K562 (cell line): ENCODE measurements at regions not wholly inside any gene's neighbourhood (a gene's known extent, or its start where the extent isn't known, plus 50 kb on each side); places are given as distances from the start of the nearest gene placed in this dataset.

Experiments
- ATF4 ChIP-seq: fragments of 450-650 bp; formaldehyde crosslinking; IDR thresholded peaks from 2 replicates; pipeline ENCODE4 v1.4.0; 2022; ENCODE audit warnings: mild to moderate bottlenecking, moderate library complexity
- CEBPG ChIP-seq, 3 experiments: fragments of 200-800 bp in 1 of 3; sonication (Bioruptor generic) in 1 of 3; sonication (generic) in 1 of 3; formaldehyde crosslinking in 1 of 3; IDR thresholded peaks in 2 of 3; conservative IDR thresholded peaks in 1 of 3; 2 replicates each; pipeline versions ENCODE4 v1.6.1 to v1.8.0; 2016 to 2022; ENCODE audit warnings: missing compliant biosample characterization in 2 of 3, missing genetic modification characterization in 2 of 3, mild to moderate bottlenecking in 1 of 3, missing genetic modification reagents in 1 of 3
- E2F6 ChIP-seq, 2 experiments: IDR thresholded peaks; 2 replicates each; pipeline ENCODE4 v1.6.1; 2011; ENCODE audit warnings: borderline replicate concordance in 1 of 2, control low read depth in 1 of 2, low read depth in 1 of 2, low read length in 1 of 2, mild to moderate bottlenecking in 1 of 2, mixed read lengths in 1 of 2, moderate library complexity in 1 of 2; ENCODE audit not compliant: insufficient read depth in 1 of 2, insufficient read length in 1 of 2, poor library complexity in 1 of 2, severe bottlenecking in 1 of 2; ENCODE audit errors: extremely low read depth in 1 of 2
- ELF2 ChIP-seq: fragments of 250-450 bp; sonication (Bioruptor Pico); IDR thresholded peaks from 2 replicates; pipeline ENCODE4 v1.5.0; 2021; ENCODE audit warnings: mild to moderate bottlenecking
- GTF2F1 ChIP-seq: IDR thresholded peaks from 2 replicates; pipeline ENCODE4 v1.6.1; 2011; ENCODE audit warnings: low read depth, low read length, improper control_type of control experiment
- KLF13 ChIP-seq: fragments of 450-650 bp; IDR thresholded peaks from 2 replicates; pipeline ENCODE4 v1.6.1; 2016; ENCODE audit warnings: missing genetic modification characterization, low read depth, mild to moderate bottlenecking, missing compliant biosample characterization, moderate library complexity, borderline replicate concordance
- NFIX ChIP-seq: fragments of 250-450 bp; sonication (Bioruptor Pico); IDR thresholded peaks from 2 replicates; pipeline ENCODE4 v1.4.0; 2020; ENCODE audit warnings: low read depth, mild to moderate bottlenecking, moderate library complexity
- NR1H2 ChIP-seq: sonication (generic); formaldehyde crosslinking; IDR thresholded peaks from 2 replicates; pipeline ENCODE4 v1.4.0; 2020; ENCODE audit warnings: mild to moderate bottlenecking, missing genetic modification reagents
- PTRF ChIP-seq: fragments of 450-650 bp; IDR thresholded peaks from 2 replicates; pipeline ENCODE4 v1.6.1; 2016; ENCODE audit warnings: mild to moderate bottlenecking, missing genetic modification characterization, missing compliant biosample characterization
- RBM22 ChIP-seq: fragments of 200-400 bp; formaldehyde crosslinking; IDR thresholded peaks from 2 replicates; pipeline ENCODE4 v1.6.1; 2018; ENCODE audit warnings: low read length, low read depth; ENCODE audit not compliant: poor library complexity, severe bottlenecking
- ZBTB17 ChIP-seq: fragments of 450-650 bp; formaldehyde crosslinking; IDR thresholded peaks from 2 replicates; pipeline ENCODE4 v1.4.0; 2020; ENCODE audit warnings: mild to moderate bottlenecking
- ZFX ChIP-seq: sonication (generic); formaldehyde crosslinking; IDR thresholded peaks from 2 replicates; pipeline ENCODE4 v1.8.0; 2022; ENCODE audit warnings: mild to moderate bottlenecking, missing genetic modification reagents, moderate library complexity
- ZKSCAN1 ChIP-seq: fragments of 150-350 bp; IDR thresholded peaks from 2 replicates; pipeline ENCODE4 v1.6.1; 2016; ENCODE audit warnings: low read depth, low read length
- ZNF507 ChIP-seq: conservative IDR thresholded peaks from 2 replicates; pipeline ENCODE4 v1.6.1; 2017; ENCODE audit warnings: missing genetic modification characterization, missing compliant biosample characterization
- ZNF592 ChIP-seq: fragments of 450-650 bp; IDR thresholded peaks from 2 replicates; pipeline ENCODE4 v1.6.1; 2017; ENCODE audit warnings: antibody characterized with exemption, mild to moderate bottlenecking
- TF ChIP-seq, protein P1 (sequence below): fragments of 450-650 bp; formaldehyde crosslinking; IDR thresholded peaks from 2 replicates; pipeline ENCODE4 v1.4.0; 2020; ENCODE audit warnings: mild to moderate bottlenecking, moderate library complexity
- TF ChIP-seq, protein P2 (sequence below), 2 experiments: fragments of 250-450 bp in 1 of 2; fragments of 450-650 bp in 1 of 2; sonication (Bioruptor Pico) in 1 of 2; IDR thresholded peaks; 2 replicates each; pipeline versions ENCODE4 v1.6.1 to v1.8.0; 2016 to 2021; ENCODE audit warnings: mild to moderate bottlenecking in 2 of 2, moderate library complexity in 2 of 2, missing compliant biosample characterization in 1 of 2, missing genetic modification characterization in 1 of 2

- TF ChIP-seq ZNF592 (peak; percentile 87), GTF2F1 (no peak), NR1H2 (CRISPR knock-in tag) (no peak), RBM22 (no peak), ZBTB17 (0 out of 2 replicates have a peak, but pooled peaks have one; percentile 27), ZNF507 (tag) (no peak), ELF2 (no peak), KLF13 (tag) (no peak), PTRF (tag) (0 out of 2 replicates have a peak, but pooled peaks have one; percentile 14), NFIX (CRISPR knock-in tag) (no peak), ZFX (CRISPR knock-in tag) (no peak), CEBPG (CRISPR knock-in tag; IDR thresholded peaks at IDR 0.05) (no peak), CEBPG (tag; conservative IDR thresholded peaks at IDR 0.05 in 1 of 2, IDR thresholded peaks at IDR 0.05 in 1 of 2) (no peak), ZKSCAN1 (0 out of 2 replicates have a peak, but pooled peaks have one; percentile 10), ATF4 (CRISPR knock-in tag) (no peak), E2F6 (IDR thresholded peaks at IDR 0.05; ENCODE audit: borderline replicate concordance in 1 of 2, extremely low read depth in 1 of 2, insufficient read depth in 1 of 2, insufficient read length in 1 of 2, low read depth in 1 of 2, low read length in 1 of 2, poor library complexity in 1 of 2, severe bottlenecking in 1 of 2) (no peak)
- TF ChIP-seq, protein P1, sequence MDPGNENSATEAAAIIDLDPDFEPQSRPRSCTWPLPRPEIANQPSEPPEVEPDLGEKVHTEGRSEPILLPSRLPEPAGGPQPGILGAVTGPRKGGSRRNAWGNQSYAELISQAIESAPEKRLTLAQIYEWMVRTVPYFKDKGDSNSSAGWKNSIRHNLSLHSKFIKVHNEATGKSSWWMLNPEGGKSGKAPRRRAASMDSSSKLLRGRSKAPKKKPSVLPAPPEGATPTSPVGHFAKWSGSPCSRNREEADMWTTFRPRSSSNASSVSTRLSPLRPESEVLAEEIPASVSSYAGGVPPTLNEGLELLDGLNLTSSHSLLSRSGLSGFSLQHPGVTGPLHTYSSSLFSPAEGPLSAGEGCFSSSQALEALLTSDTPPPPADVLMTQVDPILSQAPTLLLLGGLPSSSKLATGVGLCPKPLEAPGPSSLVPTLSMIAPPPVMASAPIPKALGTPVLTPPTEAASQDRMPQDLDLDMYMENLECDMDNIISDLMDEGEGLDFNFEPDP, result no peak
- TF ChIP-seq, protein P2, sequence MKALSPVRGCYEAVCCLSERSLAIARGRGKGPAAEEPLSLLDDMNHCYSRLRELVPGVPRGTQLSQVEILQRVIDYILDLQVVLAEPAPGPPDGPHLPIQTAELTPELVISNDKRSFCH (CRISPR knock-in tag; IDR thresholded peaks at IDR 0.05), result no peak
- TF ChIP-seq, protein P2 (tag; IDR thresholded peaks at IDR 0.05), result peak; percentile 66; the same call in 1 of the 2 replicates
Measured at GRCh38 chr6:15086348-15087158, 159.3 kb upstream of the JARID2 start (continued).
